ELR (cell line): ENCODE measurements at regions not wholly inside any gene's neighbourhood (a gene's known extent, or its start where the extent isn't known, plus 50 kb on each side); places are given as distances from the start of the nearest gene placed in this dataset.

Experiments used
- DNase-seq: peaks from one replicate; pipeline ENCODE4 v3.0.0-alpha.2; 2015; ENCODE audit warnings: low read depth

- DNase-seq: no peak
These were observed 60.3 kb downstream of the DACT1 start for GRCh38 chr14:58697930-58698642.

DNA sequence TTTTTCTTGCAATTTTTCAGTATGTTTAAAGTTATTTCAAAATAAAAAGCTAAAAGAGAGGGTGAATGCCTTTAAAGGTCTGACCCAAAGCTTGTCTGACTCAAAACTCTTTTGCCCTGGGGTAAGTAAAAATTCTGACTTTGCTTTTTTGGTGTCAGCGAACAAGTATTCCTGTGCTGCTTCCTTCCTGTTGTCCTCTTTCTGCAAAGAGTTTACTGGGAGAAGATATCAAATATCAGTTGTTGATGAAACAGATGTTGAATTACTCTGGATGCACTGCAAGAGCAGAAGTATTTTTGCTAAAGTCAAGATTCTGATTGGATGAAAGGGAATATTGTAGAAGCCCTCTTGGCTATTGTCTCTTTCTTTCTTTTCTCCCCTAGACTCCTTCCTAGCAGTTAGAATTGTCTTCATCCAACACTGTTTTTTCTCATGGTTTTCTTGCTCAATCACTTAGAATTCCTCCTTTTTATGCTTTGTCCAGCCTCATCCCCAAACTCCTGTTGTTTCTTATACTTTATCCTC is 62.0 kb downstream of the DACT1 start:
- DNase-seq: no peak

DNA sequence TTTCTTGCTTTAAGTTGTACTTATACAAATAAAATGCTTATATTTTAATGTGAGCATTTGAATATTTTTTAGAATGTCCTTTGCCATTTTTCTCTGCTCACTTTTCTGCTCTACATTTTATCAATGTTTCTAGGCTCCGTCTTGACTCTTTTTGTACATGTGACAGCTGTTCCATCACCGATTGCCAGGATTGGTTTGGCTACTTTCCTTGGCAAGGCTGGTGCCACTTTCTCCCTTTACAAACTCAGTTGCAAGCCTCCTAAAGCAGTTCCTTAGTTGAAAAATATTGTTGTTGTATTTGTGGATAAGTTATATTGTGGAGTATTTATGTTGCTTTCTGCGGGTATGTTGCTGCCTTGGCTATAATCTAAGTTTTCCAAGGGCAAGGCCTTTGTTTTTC is 63.4 kb downstream of the DACT1 start:
- DNase-seq: no peak

DNA sequence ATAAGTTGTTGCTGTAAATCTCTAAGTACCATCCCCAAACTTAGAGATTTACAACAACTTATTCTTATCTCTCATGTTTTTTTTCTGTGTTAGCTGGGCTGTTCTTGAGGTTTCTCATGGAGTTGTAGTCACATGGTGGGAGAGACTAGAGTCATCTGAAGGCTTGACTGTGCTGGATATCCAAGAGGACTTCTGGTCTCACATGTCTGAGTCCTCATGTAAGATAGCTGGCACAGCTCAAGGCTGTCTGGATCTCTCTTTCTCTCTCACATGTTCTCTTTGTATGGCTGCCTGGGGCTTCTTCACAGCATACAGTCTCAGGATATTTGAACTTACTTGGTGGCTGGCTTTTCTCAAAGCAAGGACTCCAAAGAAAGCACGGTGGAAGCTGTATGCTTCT is 63.8 kb downstream of the DACT1 start:
- DNase-seq: no peak

GRCh38 chr14:58702441-58703160 is 64.8 kb downstream of the DACT1 start:
- no peak for DNase-seq

- DNase-seq: no peak
These were observed 65.4 kb downstream of the DACT1 start for GRCh38 chr14:58703161-58703506.

DNA sequence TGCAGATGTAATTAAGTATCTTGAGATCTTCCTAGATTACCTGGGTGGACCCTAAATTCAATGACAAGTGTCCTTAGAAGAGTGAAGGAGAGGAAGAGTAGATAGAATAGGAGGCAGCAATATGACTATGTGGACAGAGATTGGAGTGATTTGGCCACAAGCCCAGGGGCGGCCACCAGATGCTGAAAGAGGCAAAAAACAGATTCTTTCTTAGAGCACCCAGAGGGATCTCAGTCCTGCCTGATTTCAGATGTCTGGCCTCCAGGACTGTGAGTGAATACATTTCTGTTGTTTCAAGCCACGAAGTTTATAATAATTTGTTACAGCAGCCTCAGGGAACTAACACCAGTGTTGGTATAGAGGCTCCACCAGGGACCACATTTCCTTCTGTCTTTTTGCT is 67.3 kb downstream of the DACT1 start:
- no peak for DNase-seq

DNA sequence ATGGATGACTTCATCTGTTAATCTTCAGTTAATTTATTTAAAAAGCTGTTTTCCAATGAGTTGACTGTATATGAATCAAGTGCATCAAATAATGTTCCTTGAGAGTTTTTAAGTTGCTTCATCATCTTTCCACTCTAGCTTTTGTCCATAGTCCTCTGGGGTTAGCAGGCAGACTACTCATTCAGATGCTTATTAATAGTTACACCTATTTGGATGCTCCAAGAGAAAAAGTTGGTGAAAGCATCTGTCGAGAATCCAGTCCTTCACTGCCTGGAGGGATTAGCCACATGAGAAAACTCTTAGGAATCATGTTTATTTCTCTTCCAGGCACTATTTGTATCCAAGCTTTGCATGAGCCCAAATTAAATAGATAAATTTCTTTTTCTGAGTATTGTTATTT is 70.2 kb downstream of the DACT1 start:
- DNase-seq: no peak

- DNase-seq: no peak
These were observed 72.2 kb downstream of the DACT1 start for GRCh38 chr14:58709949-58710348.

GRCh38 chr14:58711382-58711781 is 73.6 kb downstream of the DACT1 start:
- DNase-seq: no peak

DNA sequence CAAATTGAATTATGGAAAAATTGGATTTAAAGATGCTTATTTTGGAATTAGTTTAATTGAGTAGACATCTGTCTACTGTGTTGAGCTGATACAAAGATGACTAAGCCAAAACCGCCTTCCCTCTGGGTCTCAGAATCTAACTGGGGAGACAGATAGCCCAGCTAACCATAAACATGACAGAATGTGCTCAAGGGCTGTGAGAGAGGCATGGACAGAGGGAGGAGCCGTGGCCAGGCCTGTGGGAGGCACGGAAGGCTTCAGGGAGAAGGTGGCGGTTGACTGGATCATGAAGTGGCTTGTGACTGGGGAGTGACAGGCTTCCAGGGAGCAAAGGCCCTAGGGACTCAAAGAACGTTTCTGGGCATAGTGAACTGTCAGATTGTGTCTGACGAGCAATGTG is 74.6 kb downstream of the DACT1 start:
- peak; percentile 4 for DNase-seq

GRCh38 chr14:58713677-58714076 is 75.9 kb downstream of the DACT1 start:
- DNase-seq: peak; percentile 19

DNA sequence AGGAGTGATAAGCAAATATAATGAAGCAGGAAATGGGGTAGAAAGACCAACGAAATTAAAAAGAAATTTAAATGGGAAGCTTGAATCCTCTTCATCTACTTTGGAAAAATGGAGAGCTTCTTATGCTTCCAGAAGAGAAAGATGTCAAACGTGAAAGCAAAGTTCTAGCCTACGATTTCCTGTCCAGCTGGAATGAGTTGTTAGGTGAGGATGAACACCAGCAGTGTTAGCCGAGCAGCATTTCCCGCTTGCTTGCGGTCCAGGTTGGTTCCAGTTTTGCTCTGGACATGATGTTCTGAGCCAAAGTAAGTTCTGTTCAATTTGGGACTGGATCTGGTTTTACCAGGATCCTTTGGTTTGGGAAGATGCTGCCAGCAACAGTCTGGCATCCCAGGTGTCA is 78.9 kb downstream of the DACT1 start:
- DNase-seq: no peak

GRCh38 chr14:58717211-58717610 is 79.4 kb downstream of the DACT1 start:
- DNase-seq: no peak

- DNase-seq: no peak
These were observed 80.1 kb downstream of the DACT1 start for GRCh38 chr14:58717813-58718212.

DNA sequence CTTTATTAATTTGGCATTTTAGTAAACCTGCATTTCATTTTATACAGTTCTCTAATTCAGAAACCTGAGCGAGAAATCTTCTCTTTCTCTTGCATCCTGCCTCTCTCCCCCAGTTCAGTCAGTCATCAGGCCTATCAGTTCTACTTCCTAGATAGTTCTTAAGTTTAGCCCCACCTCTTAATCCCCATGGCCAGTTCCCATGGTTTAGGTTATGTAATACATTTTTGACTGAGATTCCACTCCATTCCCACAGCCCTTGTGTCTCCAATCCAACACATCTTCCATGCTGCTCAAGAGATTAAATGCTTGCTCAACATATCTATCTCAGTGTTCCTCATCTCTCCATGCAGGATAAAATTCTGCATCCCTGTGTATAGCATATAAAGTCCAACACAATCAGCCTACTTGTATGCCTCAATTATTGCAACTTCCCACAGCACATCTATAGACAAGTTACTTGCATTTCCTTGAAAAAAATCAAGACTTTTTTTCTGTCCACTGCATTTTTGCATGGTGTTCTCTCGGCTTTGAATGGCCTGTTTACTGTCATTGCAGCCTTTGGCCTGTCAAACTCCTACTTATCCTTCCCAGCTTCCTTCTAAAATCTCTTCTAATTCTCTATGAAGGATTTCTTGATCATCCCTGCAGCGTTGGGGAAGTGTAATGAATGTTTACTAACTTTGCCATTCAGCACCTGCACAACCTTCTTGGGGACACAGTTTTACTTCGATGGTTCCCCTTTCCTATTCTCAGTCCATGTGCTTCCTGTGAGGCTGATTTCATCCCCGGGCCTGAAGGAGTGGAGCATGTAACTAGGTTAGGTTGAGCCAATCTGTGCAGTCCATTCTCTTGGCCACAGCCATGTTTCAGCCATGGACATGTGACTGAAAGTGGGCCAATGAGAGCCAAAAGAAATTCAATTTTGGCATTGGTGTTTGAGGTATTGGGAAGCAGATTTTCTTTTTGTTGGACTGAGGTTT is 80.8 kb downstream of the DACT1 start:
- no peak for DNase-seq

GRCh38 chr14:58721723-58722122 is 84.0 kb downstream of the DACT1 start:
- no peak for DNase-seq

DNA sequence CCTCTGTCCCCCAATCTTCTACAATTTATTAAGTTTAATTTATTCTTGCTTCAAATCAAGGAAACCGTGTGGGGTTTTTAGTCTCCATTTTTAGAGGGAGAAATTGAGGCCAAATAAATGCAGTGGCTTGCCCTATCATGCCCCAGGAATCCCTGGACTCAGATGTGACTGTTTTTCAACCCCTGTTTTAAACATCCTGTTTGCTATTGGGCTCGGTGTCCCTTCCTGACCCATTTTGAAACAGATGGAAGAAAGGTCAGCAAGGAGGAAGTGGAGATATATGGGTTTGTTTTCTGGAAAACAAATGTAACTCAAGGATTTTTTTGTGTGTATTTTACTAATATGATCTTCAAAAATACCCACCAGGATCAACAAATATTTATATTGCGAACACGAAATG is 84.7 kb downstream of the DACT1 start:
- peak; percentile 54 for DNase-seq

DNA sequence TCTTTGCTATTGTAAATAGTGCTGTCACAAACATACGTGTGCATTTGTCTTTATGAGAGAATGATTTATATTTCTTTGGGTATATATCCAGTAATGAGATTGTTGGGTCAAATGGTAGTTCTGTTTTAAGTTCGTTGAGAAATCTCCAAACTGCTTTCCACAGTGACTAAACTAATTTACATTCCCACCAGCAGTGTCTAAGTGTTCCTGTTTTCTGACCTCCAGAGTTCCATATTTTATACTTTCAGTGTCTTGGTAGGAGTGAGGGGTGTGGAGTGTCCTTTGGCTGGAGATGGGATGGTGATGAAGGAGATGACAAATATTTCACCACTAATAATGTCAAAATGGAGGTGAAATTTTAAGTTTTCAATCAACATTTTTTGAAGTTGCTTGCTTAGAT is 86.4 kb downstream of the DACT1 start:
- no peak for DNase-seq

DNA sequence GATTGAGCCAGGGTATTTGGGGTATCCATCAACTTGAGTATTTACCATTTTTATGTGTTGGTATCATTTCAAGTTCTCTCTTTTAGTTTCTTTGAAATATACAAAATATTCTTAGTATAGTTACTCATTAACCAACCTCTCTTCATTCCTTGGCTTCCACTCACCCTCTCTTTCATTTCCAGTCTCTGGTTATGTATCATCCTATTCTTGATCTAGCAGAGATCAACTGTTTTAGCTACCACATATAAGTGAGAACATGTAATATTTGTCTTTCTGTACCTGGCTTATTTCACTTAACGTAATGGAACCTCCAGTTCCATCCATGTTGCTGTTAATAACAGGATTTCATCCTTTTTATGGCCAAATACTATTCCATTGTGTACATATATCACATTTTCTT is 86.9 kb downstream of the DACT1 start:
- DNase-seq: no peak

GRCh38 chr14:58725226-58725625 is 87.5 kb downstream of the DACT1 start:
- no peak for DNase-seq

- DNase-seq: no peak
These were observed 88.1 kb downstream of the DACT1 start for GRCh38 chr14:58725871-58726270.
